ENCODE measurements at regions not wholly inside any gene's neighbourhood (a gene's known extent, or its start where the extent isn't known, plus 50 kb on each side); places are given as distances from the start of the nearest gene placed in this dataset.
"Not testable (repeated sequence)": the region's sequence is repeated elsewhere in the genome, so short reads cannot be mapped to it uniquely, and the experiment has no call there.

DNA sequence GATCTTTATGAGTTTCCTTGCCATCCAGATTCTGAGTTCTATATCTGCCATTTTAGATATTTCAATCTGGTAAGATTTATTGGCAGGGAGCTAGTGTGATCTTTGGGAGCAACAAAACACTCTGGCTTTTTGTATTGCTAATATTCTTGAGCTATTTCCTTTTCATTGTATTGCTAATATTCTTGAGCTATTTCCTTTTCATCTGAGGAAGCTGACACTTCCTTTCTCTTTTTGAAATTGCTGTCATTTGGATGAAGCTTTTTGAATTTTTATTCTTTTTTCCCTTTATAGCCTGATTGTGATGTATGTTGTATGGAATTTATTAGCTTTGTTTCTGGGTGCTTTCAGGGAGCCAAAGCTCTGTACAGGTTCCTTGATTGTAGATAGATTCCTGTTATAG lies 873.5 kb upstream of the ATXN8OS start:
- no peak for DNase-seq

DNA sequence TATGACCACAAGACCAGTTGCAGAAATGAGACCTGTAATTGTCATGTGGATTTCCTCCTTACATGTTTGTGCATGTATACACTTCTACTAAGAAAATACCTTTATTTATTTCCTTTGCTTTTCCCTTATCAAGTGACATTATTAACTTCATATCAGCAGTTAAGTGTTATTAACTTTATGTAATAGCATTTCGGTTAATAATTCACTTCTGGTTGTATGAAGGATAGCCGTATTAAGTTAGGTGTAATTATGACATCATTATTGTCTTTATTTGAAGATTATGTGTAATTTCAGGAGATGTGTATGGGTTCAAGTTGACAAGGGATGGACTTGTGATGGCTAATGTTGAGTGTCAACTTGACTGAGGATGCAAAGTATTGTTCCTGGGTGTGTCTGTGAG lies 881.2 kb upstream of the ATXN8OS start:
- DNase-seq: no peak

DNA sequence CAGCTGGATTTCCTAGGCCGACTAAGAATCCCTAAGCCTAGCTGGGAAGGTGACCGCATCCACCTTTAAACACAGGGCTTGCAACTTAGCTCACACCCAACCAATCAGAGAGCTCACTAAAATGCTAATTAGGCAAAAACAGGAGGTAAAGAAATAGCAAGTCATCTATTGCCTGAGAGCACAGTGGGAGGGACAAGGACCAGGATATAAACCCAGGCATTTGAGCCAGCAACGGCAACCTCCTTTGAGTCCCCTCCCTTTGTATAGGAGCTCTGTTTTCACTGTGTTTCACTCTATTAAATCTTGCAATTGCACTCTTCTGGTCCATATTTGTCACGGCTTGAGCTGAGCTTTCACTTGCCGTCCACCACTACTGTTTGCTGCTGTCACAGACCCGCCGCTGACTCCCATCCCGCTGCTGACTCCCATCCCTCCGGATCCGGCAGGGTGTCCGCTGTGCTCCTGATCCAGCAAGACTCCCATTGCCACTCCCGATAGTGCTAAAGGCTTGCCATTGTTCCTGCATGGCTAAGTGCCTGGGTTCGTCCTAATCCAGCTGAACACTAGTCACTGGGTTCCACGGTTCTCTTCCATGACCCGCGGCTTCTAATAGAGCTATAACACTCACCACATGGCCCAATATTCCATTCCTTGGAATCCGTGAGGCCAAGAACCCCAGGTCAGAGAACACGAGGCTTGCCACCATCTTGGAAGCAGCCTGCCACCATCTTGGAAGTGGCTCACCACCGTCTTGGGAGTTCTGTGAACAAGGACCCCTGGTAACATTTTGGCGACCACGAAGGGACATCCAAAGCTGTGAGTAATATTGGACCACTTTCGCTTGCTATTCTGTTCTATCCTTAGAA lies 885.8 kb upstream of the ATXN8OS start:
- not testable (repeated sequence) for DNase-seq

DNA sequence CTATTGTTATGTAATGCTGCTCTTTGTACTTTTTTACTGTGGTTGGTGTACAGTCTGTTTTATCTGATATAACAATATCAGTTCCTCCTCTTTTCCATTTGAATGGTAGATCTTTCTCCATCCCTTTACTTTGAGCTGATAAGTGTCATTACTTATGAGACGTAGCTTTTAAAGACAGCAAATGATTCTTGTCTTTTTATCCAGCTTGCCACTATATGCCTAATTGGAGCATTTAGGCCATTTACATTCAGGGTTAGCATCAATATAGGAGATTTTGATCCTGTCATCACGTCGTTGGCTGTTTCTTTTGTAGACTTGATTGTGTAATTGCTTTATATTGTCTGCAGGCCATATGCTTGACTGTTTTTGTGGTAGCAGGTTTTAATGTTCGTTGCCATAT lies 894.2 kb upstream of the ATXN8OS start:
- DNase-seq: no peak

- DNase-seq: no peak
Measured at GRCh38 chr13:69204620-69205019, 903.0 kb upstream of the ATXN8OS start.

DNA sequence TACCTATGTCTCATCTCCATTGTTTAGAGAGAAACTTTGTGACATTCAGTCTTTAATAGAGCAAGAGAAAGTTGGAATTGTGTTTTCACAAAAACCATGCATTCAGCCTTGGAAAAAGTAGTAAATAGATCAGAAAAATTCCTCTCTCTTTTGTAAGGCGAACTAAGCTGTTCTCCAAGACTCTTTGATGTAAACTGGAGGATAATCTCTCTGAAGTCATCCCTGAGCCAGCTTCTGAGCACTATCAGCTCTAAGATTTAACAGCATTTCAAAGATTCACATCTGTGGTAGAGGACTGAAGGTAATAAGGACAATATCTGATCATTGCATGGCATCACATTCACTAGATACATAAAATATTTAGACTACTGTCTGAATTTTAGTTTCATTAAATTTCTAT lies 904.6 kb upstream of the ATXN8OS start:
- no peak for DNase-seq

DNA sequence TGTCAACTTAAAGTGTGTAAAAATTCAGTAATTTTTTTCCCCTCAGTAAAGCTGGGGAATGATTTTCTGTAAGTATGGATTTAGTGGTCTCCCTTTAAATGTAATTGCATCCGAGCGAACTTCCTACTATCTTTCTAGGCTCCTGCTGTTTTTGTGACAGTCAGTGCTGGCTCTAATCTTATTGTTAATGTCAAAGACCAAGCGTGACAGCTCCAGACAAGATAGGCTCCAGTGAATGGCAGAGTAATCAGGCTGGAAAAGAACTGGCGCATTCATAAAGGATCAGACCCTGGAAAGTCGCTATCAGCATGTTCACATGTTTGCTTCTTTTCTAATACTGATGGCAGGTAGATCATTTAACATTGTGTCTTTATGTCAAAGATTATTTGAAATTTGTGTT lies 908.0 kb upstream of the ATXN8OS start:
- no peak for DNase-seq

GRCh38 chr13:69198706-69199105 lies 908.9 kb upstream of the ATXN8OS start:
- no peak for DNase-seq

DNA sequence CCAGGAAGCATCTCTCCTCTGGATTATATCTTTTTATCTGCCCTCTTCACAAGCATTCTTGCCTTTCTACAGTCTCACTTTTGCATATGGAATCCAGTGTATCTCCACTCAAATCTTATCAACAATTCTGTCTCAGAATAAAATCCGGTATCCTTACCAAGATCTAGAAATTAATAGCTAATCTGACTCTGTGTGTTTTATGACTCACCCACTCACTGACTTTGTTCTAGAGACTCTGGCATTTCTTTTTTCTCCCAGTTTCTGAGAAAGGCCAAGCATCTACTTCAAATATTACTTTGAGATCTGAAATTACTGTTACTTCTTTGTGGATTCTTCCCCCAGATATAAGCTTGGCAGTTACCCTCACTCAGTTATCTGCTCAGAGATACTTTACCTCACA lies 913.5 kb upstream of the ATXN8OS start:
- no peak for DNase-seq

DNA sequence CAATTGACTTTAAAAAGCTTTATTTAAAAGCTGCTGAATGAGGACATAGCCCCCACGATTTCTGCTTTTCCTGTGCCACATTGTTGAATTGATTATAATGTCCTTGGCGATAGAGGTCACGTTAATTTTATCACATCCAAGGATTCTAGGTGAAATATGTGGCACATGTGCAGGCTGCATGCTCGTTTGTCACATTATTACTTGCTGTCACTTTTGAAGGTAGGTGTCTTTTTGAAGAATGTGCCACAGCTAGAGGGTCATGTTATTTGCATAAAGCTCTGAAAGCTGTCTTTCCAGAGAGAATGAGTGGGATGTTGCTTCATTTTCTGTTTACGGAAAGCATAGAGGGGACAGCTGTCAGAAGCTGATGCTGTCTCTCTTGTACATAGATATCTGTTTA lies 927.6 kb upstream of the ATXN8OS start:
- no peak for DNase-seq

- no peak for DNase-seq
Measured at GRCh38 chr13:69178000-69178399, 929.6 kb upstream of the ATXN8OS start.

GRCh38 chr13:69168436-69168835 lies 939.2 kb upstream of the ATXN8OS start:
- no peak for DNase-seq

DNA sequence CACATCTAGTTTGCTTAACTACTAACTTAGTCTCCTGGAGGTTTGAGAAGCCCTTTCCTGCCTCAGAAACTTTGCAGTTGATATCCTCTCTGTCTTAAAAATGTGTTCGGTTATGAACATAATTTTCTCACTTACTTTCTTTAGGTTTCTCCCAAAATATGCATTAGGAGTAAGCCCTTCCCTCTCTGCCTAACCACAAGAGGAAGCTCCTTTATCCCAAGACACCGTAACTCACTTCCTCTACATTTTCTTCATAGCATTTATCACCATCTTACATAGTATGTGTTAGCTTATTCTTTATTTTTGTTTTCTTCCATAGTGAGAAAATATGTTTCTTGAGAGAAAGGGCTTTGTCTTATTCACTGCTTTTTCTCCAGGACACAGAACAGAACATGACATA lies 952.5 kb upstream of the ATXN8OS start:
- DNase-seq: no peak

DNA sequence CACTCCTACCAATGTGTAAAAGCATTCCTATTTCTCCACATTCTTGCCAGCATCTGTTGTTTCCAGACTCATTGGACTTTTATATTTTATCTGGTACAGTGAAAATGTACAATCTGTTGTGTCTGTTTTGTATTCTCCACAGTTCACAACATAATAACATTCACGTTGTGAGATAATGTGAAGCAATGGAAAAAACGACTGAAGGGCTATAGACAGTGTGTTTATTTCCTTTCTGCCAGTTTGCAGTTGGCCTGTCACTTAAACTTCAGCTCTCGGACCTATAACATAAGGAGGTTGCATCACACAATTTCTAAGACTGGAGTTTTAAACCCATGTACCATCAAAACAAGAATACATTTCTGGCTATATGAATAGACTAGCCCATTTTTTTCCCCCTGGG lies 965.5 kb upstream of the ATXN8OS start:
- DNase-seq: no peak

DNA sequence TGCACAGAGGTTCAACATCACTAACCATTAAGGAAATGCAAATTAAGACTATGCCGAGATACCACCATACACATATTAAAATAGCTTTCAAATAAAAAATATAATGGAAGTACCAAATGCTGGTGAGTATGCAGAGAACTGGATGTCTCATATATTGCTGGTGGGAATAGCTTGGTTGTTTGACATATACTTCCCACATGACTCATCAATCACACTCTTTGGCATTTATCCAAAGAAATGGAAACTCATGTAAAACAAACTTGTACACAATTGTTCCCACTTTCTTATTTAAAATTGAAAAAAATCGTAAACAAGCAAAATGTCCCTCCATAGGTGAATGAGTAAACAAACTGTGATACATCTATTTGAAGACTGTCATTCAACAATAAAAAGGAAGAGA lies 982.6 kb upstream of the ATXN8OS start:
- DNase-seq: no peak

DNA sequence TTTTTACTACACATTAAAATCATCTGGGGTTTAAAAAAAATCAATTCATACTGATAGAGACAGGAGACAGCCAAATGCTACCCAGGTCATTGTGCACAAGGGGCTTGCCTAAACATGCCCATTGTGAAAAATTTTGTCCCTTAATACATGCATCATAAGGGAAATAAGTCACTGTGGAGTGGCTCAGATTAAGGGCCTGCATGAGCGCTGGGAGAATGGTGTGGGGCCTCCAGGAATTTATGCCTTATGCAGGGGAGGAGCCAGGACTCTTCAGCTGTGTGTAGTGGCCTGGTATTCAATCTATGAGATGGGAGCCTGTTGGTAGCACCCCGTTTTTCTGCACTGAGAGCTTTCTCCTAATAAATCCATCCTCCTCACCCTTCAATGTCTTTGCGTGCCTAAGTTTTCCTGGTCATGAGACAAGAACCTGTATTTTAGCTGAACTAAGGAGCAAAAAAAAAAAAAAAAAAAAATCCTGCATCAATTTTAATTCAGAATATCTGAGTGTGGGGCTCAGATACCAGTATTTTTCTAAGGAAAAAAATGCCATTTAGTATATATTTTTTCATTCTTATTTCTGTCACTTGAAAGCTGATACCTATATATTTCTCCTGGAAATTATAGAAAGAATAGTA lies 997.6 kb upstream of the ATXN8OS start:
- DNase-seq: no peak

DNA sequence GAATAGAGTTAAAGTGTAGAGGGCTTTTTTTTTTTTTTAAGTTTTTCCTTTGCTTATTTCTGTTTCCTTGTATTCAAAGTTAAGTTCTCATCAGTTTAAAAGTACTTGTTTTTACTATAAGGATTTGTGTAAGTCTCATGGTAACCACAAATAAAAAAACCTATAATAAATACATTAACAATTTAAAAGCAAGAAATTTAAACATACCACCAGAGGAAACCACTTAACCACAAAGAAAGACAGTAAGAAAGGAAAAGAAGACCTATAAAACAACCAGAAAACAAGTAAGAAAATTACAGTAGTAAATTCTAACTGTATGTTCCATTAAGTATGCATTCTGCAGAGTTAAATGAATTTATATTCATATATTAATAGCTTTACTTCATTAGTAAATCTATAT lies 999.1 kb upstream of the ATXN8OS start:
- no peak for DNase-seq

- DNase-seq: no peak
Measured at GRCh38 chr13:69107436-69107835, 1000.2 kb upstream of the ATXN8OS start.

DNA sequence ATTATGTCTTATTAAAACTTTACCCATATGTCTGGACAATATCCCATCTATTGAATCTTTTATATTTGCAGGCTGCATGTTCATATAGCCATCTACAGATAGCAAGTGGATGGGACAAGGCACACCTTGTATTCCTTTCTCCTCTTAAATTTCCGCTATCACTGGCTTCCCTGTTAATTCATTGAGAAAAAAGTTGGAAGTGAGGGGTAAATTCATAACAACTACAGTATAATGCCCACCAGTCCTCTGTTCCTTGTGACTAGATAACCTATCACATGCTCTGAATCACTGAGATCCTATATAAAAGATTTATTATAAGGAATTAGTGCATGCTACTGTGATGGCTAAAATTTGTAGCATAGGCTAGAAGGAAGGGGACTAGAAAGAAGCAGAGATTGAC lies 1005.8 kb upstream of the ATXN8OS start:
- no peak for DNase-seq

GRCh38 chr13:69094485-69094884 lies 1013.1 kb upstream of the ATXN8OS start:
- no peak for DNase-seq

GRCh38 chr13:69092615-69093322 lies 1014.9 kb upstream of the ATXN8OS start:
- no peak for DNase-seq

DNA sequence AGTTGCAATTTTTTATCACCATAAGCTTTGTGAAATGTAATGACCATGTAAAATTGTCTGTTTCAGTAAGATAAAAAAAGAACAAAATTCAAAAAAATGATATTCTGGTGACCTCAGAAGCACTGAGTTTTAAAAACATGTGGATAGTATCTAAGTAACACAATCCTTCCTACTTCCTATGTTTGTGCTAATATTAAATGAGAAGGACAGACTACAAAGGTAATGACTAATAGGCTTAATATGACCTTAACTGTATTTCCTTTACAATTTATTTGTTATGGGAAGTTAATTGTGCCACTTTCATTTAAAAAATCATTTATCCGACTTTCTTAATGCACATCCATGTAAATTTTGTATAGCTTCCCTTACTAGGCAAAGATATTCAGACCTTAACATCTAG lies 1030.4 kb upstream of the ATXN8OS start:
- DNase-seq: no peak

DNA sequence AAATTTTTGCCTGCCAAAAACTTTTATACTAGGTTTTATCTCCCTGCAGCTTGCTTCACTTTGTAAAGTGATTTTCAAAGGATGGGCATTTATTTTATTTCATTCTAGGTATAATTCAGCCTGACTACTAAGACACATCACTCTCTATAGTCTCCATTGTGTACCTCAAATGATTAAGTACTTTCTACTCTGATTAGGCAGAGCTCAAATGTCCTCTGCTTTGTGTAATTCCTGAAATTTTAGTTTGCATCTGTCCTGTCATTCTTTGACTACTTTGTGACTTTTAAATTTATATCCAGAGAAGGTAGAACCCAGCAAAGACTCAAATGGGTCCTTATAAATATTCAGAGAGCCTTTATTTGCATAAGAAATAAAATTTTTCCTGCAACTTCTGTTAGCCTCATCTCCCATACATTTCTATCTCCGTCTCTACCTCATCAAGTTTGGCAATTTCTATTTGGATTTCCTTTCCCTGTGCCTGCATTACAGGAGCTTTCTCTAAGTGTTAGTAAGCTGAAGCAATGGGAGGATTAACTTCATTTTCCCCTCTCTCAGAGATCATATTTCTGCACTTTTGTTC lies 1038.0 kb upstream of the ATXN8OS start:
- DNase-seq: no peak

GRCh38 chr13:69050696-69051095 lies 1056.9 kb upstream of the ATXN8OS start:
- no peak for DNase-seq
